NT2/D1 (cell line): ENCODE measurements at regions not wholly inside any gene's neighbourhood (a gene's known extent, or its start where the extent isn't known, plus 50 kb on each side); places are given as distances from the start of the nearest gene placed in this dataset.

Source experiments
- DNase-seq: peaks from one replicate; pipeline ENCODE4 v3.0.0-alpha.2; 2011; ENCODE audit warnings: low read depth, low spot score
- H3K27me3 ChIP-seq: 2 replicates; pipeline ENCODE4 v1.6.0; 2011; ENCODE audit warnings: mild to moderate bottlenecking; ENCODE audit not compliant: insufficient read length, insufficient read depth
- H3K36me3 ChIP-seq: 2 replicates; pipeline ENCODE4 v1.6.1; 2011; ENCODE audit warnings: mild to moderate bottlenecking, low read length, mixed read lengths; ENCODE audit not compliant: insufficient read depth, insufficient read length
- H3K4me1 ChIP-seq: 2 replicates; pipeline ENCODE4 v1.5.1; 2011; ENCODE audit not compliant: insufficient read depth, insufficient read length
- H3K4me3 ChIP-seq: 2 replicates; pipeline ENCODE4 v1.5.1; 2011; ENCODE audit warnings: low read depth; ENCODE audit not compliant: insufficient read length
- H3K9ac ChIP-seq: 2 replicates; pipeline ENCODE4 v1.6.0; 2011; ENCODE audit warnings: low read depth; ENCODE audit not compliant: insufficient read length
- H3K9me3 ChIP-seq: 2 replicates; pipeline ENCODE4 v1.5.1; 2011; ENCODE audit warnings: mild to moderate bottlenecking, low read length; ENCODE audit not compliant: insufficient read depth
- SUZ12 ChIP-seq: IDR thresholded peaks from 2 replicates; pipeline ENCODE4 v1.6.1; 2011; ENCODE audit not compliant: insufficient read length, insufficient read depth; ENCODE audit errors: extremely low read depth
- YY1 ChIP-seq: IDR thresholded peaks from 2 replicates; pipeline ENCODE4 v1.6.1; 2011; ENCODE audit not compliant: insufficient read length, insufficient read depth
- ZNF274 ChIP-seq: IDR thresholded peaks from 2 replicates; pipeline ENCODE4 v1.6.1; 2011; ENCODE audit warnings: mild to moderate bottlenecking, low read depth, low read length

GRCh38 chr11:11171854-11172253, 181.2 kb downstream of the CSNK2A3 start:
- no peak for TF ChIP-seq SUZ12
- TF ChIP-seq YY1: no peak
- TF ChIP-seq ZNF274: no peak
- DNase-seq: no peak

GRCh38 chr11:11171285-11171684, 181.8 kb downstream of the CSNK2A3 start:
- H3K36me3 ChIP-seq: no peaks in the 10 kb centered on the region
- no peak for DNase-seq
- no peaks in the 10 kb centered on the region for H3K9me3 ChIP-seq
- peaks cover 2% of the 10 kb centered on the region for H3K4me1 ChIP-seq
- no peak overlapping the region for H3K4me3 ChIP-seq
- H3K9ac ChIP-seq: no peak overlapping the region
- no peak for TF ChIP-seq YY1
- no peak for TF ChIP-seq ZNF274
- TF ChIP-seq SUZ12: no peak
- no peaks in the 10 kb centered on the region for H3K27me3 ChIP-seq

More at GRCh38 chr11:11171854-11172253, 181.2 kb downstream of the CSNK2A3 start:
- H3K9me3 ChIP-seq: no peaks in the 10 kb centered on the region
- peaks cover 2% of the 10 kb centered on the region for H3K4me1 ChIP-seq
- no peak overlapping the region for H3K9ac ChIP-seq
- no peaks in the 10 kb centered on the region for H3K36me3 ChIP-seq
- no peak overlapping the region for H3K4me3 ChIP-seq
- no peaks in the 10 kb centered on the region for H3K27me3 ChIP-seq

GRCh38 chr11:11170352-11171084, 182.5 kb downstream of the CSNK2A3 start:
- Histone ChIP-seq H3K9me3 (no peaks in the 10 kb centered on the region), H3K4me3 (no peak overlapping the region), H3K9ac (no peak overlapping the region), H3K27me3 (no peaks in the 10 kb centered on the region), H3K36me3 (no peaks in the 10 kb centered on the region), H3K4me1 (peaks cover under 1% of the 10 kb centered on the region)
- DNase-seq: no peak
- TF ChIP-seq SUZ12 (no peak), ZNF274 (no peak), YY1 (no peak)

GRCh38 chr11:11169715-11170351, 183.2 kb downstream of the CSNK2A3 start:
- Histone ChIP-seq H3K9me3 (no peaks in the 10 kb centered on the region), H3K4me1 (no peaks in the 10 kb centered on the region), H3K9ac (no peak overlapping the region), H3K27me3 (no peaks in the 10 kb centered on the region), H3K4me3 (no peak overlapping the region), H3K36me3 (no peaks in the 10 kb centered on the region)
- no peak for TF ChIP-seq SUZ12
- no peak for TF ChIP-seq YY1
- no peak for TF ChIP-seq ZNF274
- no peak for DNase-seq

GRCh38 chr11:11167806-11168205, 185.2 kb downstream of the CSNK2A3 start:
- no peak overlapping the region for H3K4me3 ChIP-seq
- DNase-seq: no peak
- H3K9me3 ChIP-seq: no peaks in the 10 kb centered on the region
- TF ChIP-seq ZNF274: no peak
- no peak for TF ChIP-seq SUZ12
- no peak for TF ChIP-seq YY1
- no peaks in the 10 kb centered on the region for H3K27me3 ChIP-seq
- H3K4me1 ChIP-seq: no peaks in the 10 kb centered on the region
- H3K9ac ChIP-seq: no peak overlapping the region
- no peaks in the 10 kb centered on the region for H3K36me3 ChIP-seq

- no peak for DNase-seq
- no peak overlapping the region for H3K9ac ChIP-seq
- no peak overlapping the region for H3K4me3 ChIP-seq
- H3K27me3 ChIP-seq: no peaks in the 10 kb centered on the region
- peaks cover 4% of the 10 kb centered on the region; the same call in 1 of the 2 replicates for H3K9me3 ChIP-seq
- H3K4me1 ChIP-seq: no peaks in the 10 kb centered on the region
- no peak for TF ChIP-seq SUZ12
- TF ChIP-seq ZNF274: no peak
- TF ChIP-seq YY1: no peak
- H3K36me3 ChIP-seq: no peaks in the 10 kb centered on the region
These were observed 188.7 kb downstream of the CSNK2A3 start for GRCh38 chr11:11164334-11164690.

GRCh38 chr11:11163669-11164333, 189.2 kb downstream of the CSNK2A3 start:
- TF ChIP-seq SUZ12 (no peak), ZNF274 (no peak), YY1 (no peak)
- Histone ChIP-seq H3K4me1 (no peaks in the 10 kb centered on the region), H3K27me3 (no peaks in the 10 kb centered on the region), H3K9ac (no peak overlapping the region), H3K4me3 (no peak overlapping the region), H3K9me3 (peaks cover 4% of the 10 kb centered on the region; the same call in 1 of the 2 replicates), H3K36me3 (no peaks in the 10 kb centered on the region)
- DNase-seq: no peak
